DOHH2 (cell line): ENCODE measurements at regions not wholly inside any gene's neighbourhood (a gene's known extent, or its start where the extent isn't known, plus 50 kb on each side); places are given as distances from the start of the nearest gene placed in this dataset.
"Not testable (repeated sequence)": the region's sequence is repeated elsewhere in the genome, so short reads cannot be mapped to it uniquely, and the experiment has no call there.

Experiments
- H3F3A ChIP-seq: fragments of 200-600 bp; sonication (generic), shearing (Covaris generic); 2 replicates; pipeline ENCODE4 v1.6.0; 2016; ENCODE audit warnings: antibody characterized with exemption, mild to moderate bottlenecking; ENCODE audit not compliant: control insufficient read depth, insufficient read depth
- H3K27ac ChIP-seq: fragments of 200-600 bp; sonication (generic); 2 replicates; pipeline ENCODE4 v1.5.1; 2014; ENCODE audit warnings: low read depth, mild to moderate bottlenecking, low read length, moderate library complexity
- H3K27me3 ChIP-seq: fragments of 200-600 bp; sonication (generic); 2 replicates; pipeline ENCODE4 v1.6.1; 2014; ENCODE audit warnings: mild to moderate bottlenecking, low read length, mixed read lengths; ENCODE audit not compliant: control insufficient read depth
- H3K36me3 ChIP-seq: fragments of 200-600 bp; sonication (generic); 2 replicates; pipeline ENCODE4 v1.6.1; 2014; ENCODE audit warnings: mild to moderate bottlenecking, low read length, moderate library complexity, mixed read lengths; ENCODE audit not compliant: control insufficient read depth
- H3K4me1 ChIP-seq: fragments of 200-600 bp; sonication (generic); 2 replicates; pipeline ENCODE4 v1.6.1; 2014; ENCODE audit warnings: mild to moderate bottlenecking, low read length, mixed read lengths; ENCODE audit not compliant: control insufficient read depth
- H3K4me2 ChIP-seq: fragments of 200-600 bp; sonication (generic); 2 replicates; pipeline ENCODE4 v1.6.0; 2014; ENCODE audit warnings: mild to moderate bottlenecking, low read length, moderate library complexity
- H3K4me3 ChIP-seq: fragments of 200-600 bp; sonication (generic); 2 replicates; pipeline ENCODE4 v1.5.1; 2014; ENCODE audit warnings: mild to moderate bottlenecking, low read length, mixed read lengths
- H3K79me2 ChIP-seq: fragments of 200-600 bp; sonication (generic); 2 replicates; pipeline ENCODE4 v1.6.1; 2014; ENCODE audit warnings: mild to moderate bottlenecking, low read length, mixed read lengths; ENCODE audit not compliant: control insufficient read depth
- H3K9me2 ChIP-seq: fragments of 200-600 bp; sonication (generic); replicated peaks from 2 replicates; pipeline ENCODE4 v1.6.1; 2014; ENCODE audit warnings: mild to moderate bottlenecking, low read length, mixed read lengths; ENCODE audit not compliant: control insufficient read depth
- H3K9me3 ChIP-seq: fragments of 200-600 bp; sonication (generic); 2 replicates; pipeline ENCODE4 v1.6.1; 2014; ENCODE audit warnings: antibody characterized with exemption, low read length, mixed read lengths; ENCODE audit not compliant: control insufficient read depth, insufficient read depth
- H4K20me1 ChIP-seq: fragments of 200-600 bp; sonication (generic); 2 replicates; pipeline ENCODE4 v1.6.0; 2014; ENCODE audit warnings: low read depth, mild to moderate bottlenecking, antibody characterized with exemption, low read length, moderate library complexity; ENCODE audit not compliant: control insufficient read depth, insufficient read depth
- CTCF ChIP-seq: fragments of 200-600 bp; sonication (generic); IDR thresholded peaks from one replicate; pipeline ENCODE4 v1.5.1; 2014; ENCODE audit warnings: antibody characterized with exemption, mild to moderate bottlenecking, low read depth, low read length; ENCODE audit not compliant: poor library complexity, severe bottlenecking
- EZH2phosphoT487 ChIP-seq: fragments of 200-600 bp; sonication (generic); IDR thresholded peaks from 2 replicates; pipeline ENCODE4 v1.6.1; 2017; ENCODE audit warnings: borderline replicate concordance, mild to moderate bottlenecking, antibody characterized with exemption, low read length, moderate library complexity, mixed read lengths

GRCh38 chr5:60533789-60534188 is 166.2 kb downstream of the DEPDC1B start:
- H3K27ac ChIP-seq: peak overlapping the region; percentile 84
- H3K36me3 ChIP-seq: peaks cover 5% of the 10 kb centered on the region; the same call in 1 of the 2 replicates
- 0 out of 2 replicates have a peak, but pooled peaks cover 4% of the 10 kb centered on the region for H3K9me3 ChIP-seq
- TF ChIP-seq CTCF (peak; percentile 38), EZH2phosphoT487 (no peak)
- peak overlapping the region; percentile 68 for H3K4me2 ChIP-seq
- H3K27me3 ChIP-seq: no peaks in the 10 kb centered on the region
- H3K4me1 ChIP-seq: peaks cover 67% of the 10 kb centered on the region
- no peaks in the 10 kb centered on the region for H3K9me2 ChIP-seq
- H4K20me1 ChIP-seq: no peaks in the 10 kb centered on the region
- H3K79me2 ChIP-seq: no peaks in the 10 kb centered on the region
- peak overlapping the region; percentile 55 for H3K4me3 ChIP-seq
- H3F3A ChIP-seq: peaks cover 14% of the 10 kb centered on the region

- H3K79me2 ChIP-seq, H3K4me3 ChIP-seq, H3K9me2 ChIP-seq, H3K27me3 ChIP-seq, H3K4me2 ChIP-seq, H3K27ac ChIP-seq, H4K20me1 ChIP-seq, H3K9me3 ChIP-seq, H3K36me3 ChIP-seq: not testable (repeated sequence)
- H3F3A ChIP-seq: peaks cover 14% of the 10 kb centered on the region
- H3K4me1 ChIP-seq: peaks cover 61% of the 10 kb centered on the region
Measured at GRCh38 chr5:60532796-60533195, 167.2 kb downstream of the DEPDC1B start.

- not testable (repeated sequence) for H3K27me3 ChIP-seq, H3K4me3 ChIP-seq, H3K9me2 ChIP-seq, H3K79me2 ChIP-seq, H3K9me3 ChIP-seq, H3F3A ChIP-seq, H3K4me2 ChIP-seq, H3K36me3 ChIP-seq, H4K20me1 ChIP-seq, H3K27ac ChIP-seq
- H3K4me1 ChIP-seq: peaks cover 49% of the 10 kb centered on the region
Measured at GRCh38 chr5:60530144-60530848, 169.7 kb downstream of the DEPDC1B start.

- H3K36me3 ChIP-seq: no peaks in the 10 kb centered on the region; the same call in 1 of the 2 replicates
- H3K4me3 ChIP-seq: no peak overlapping the region
- no peaks in the 10 kb centered on the region for H3K27me3 ChIP-seq
- H3K9me2 ChIP-seq: no peaks in the 10 kb centered on the region
- no peak overlapping the region for H3K27ac ChIP-seq
- H3K4me2 ChIP-seq: no peak overlapping the region
- peaks cover 49% of the 10 kb centered on the region for H3K4me1 ChIP-seq
- no peaks in the 10 kb centered on the region for H3F3A ChIP-seq
- H3K9me3 ChIP-seq: no peaks in the 10 kb centered on the region
- TF ChIP-seq EZH2phosphoT487: no peak
- TF ChIP-seq CTCF: no peak
- H4K20me1 ChIP-seq: no peaks in the 10 kb centered on the region
- no peaks in the 10 kb centered on the region for H3K79me2 ChIP-seq
Measured at GRCh38 chr5:60529001-60529400, 171.0 kb downstream of the DEPDC1B start.
